ENCODE measurements at regions not wholly inside any gene's neighbourhood (a gene's known extent, or its start where the extent isn't known, plus 50 kb on each side); places are given as distances from the start of the nearest gene placed in this dataset.
"Not testable (repeated sequence)": the region's sequence is repeated elsewhere in the genome, so short reads cannot be mapped to it uniquely, and the experiment has no call there.

- no peak for DNase-seq
- in situ Hi-C loops (cut with MboI; ENCODE audit: low pct_unique_long_range_greater_than_20kb, low sequenced_read_pairs), result no loop called here
Measured at GRCh38 chr3:171977441-171977840, 61.9 kb upstream of the FNDC3B start.

- peak; percentile 86 for DNase-seq
- in situ Hi-C loops (cut with MboI; ENCODE audit: low pct_unique_long_range_greater_than_20kb, low sequenced_read_pairs), result no loop called here
Measured at GRCh38 chr3:171977860-171978259, 61.5 kb upstream of the FNDC3B start.

GRCh38 chr3:171978390-171978789, 61.0 kb upstream of the FNDC3B start:
- in situ Hi-C loops (cut with MboI; ENCODE audit: low pct_unique_long_range_greater_than_20kb, low sequenced_read_pairs), result no loop called here
- DNase-seq, result no peak

- no peak for DNase-seq
- in situ Hi-C loops (cut with MboI; ENCODE audit: low pct_unique_long_range_greater_than_20kb, low sequenced_read_pairs), result no loop called here
Measured at GRCh38 chr3:171979081-171979480, 60.3 kb upstream of the FNDC3B start.

- in situ Hi-C loops (cut with MboI; ENCODE audit: low pct_unique_long_range_greater_than_20kb, low sequenced_read_pairs), result no loop called here
Measured at GRCh38 chr3:171980578-171981270, 58.7 kb upstream of the FNDC3B start.

GRCh38 chr3:171981271-171981605, 58.1 kb upstream of the FNDC3B start:
- DNase-seq, result no peak
- in situ Hi-C loops (cut with MboI; ENCODE audit: low pct_unique_long_range_greater_than_20kb, low sequenced_read_pairs), result no loop called here

More at GRCh38 chr3:171980578-171981270, 58.7 kb upstream of the FNDC3B start:
- DNase-seq, result peak; percentile 86

- in situ Hi-C loops (cut with MboI; ENCODE audit: low pct_unique_long_range_greater_than_20kb, low sequenced_read_pairs), result no loop called here
- no peak for DNase-seq
Measured at GRCh38 chr3:171982828-171983227, 56.5 kb upstream of the FNDC3B start.

- in situ Hi-C loops (cut with MboI; ENCODE audit: low pct_unique_long_range_greater_than_20kb, low sequenced_read_pairs); DNase-seq: not testable (repeated sequence)
Measured at GRCh38 chr3:171983685-171984084, 55.7 kb upstream of the FNDC3B start.

GRCh38 chr3:171984883-171985282, 54.5 kb upstream of the FNDC3B start:
- in situ Hi-C loops (cut with MboI; ENCODE audit: low pct_unique_long_range_greater_than_20kb, low sequenced_read_pairs), result no loop called here
- DNase-seq, result peak; percentile 68

- in situ Hi-C loops (cut with MboI; ENCODE audit: low pct_unique_long_range_greater_than_20kb, low sequenced_read_pairs), result no loop called here
- DNase-seq, result peak; percentile 78
Measured at GRCh38 chr3:171986176-171986575, 53.2 kb upstream of the FNDC3B start.

GRCh38 chr3:171986757-171987518, 52.4 kb upstream of the FNDC3B start:
- in situ Hi-C loops (cut with MboI; ENCODE audit: low pct_unique_long_range_greater_than_20kb, low sequenced_read_pairs), result no loop called here
- DNase-seq, result no peak

Measured in KBM-7 (cell line).